ENCODE measurements at regions not wholly inside any gene's neighbourhood (a gene's known extent, or its start where the extent isn't known, plus 50 kb on each side); places are given as distances from the start of the nearest gene placed in this dataset.
"Not testable (repeated sequence)": the region's sequence is repeated elsewhere in the genome, so short reads cannot be mapped to it uniquely, and the experiment has no call there.

DNA sequence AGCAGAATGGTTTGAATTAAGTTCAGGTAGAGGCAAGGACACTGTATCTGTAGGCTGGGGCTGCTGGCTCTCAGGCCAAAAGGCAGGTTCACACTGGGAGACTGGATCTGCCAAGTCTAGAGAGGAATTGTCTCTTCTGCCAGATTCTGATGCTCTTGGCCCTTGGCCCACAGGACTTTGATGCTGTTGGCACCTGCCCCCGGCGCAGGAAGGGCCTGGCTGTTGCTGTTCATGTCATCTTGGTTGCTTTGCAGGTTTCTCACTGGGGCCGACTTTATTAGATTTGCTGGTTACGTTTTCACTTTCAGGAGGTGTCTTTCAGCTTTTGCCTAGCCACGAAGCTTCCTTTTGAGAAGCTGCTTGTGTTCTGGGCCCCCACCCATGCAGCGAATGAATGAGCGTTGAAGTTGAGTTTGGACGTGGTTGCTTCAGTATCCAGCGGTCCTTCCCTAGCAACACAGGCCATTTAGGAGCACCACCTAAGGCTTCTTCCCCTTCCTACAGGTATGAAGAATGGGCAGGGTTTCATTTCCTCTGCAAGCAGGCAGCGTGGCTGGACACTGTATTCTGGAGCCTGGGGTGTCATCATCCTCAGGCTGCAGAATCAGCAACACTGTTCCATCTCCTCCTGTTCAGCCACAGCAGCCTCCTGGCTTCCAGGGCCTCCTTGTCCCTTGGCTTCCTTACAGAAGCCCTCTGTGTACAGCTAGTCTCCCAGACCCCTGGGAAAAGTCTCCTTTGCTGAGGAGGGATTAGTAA is 65.6 kb upstream of the PRR23C start:
- intact Hi-C loops (cut with micrococcal nuclease; ENCODE audit: unreplicated experiment) (loop anchor here (5.0 kb wide), 1 partner anchor 92 kb away; no protein-coding TSS in a partner anchor), in situ Hi-C loops (cut with MboI) (no loop called here)
- TF ChIP-seq SPI1 (IDR thresholded peaks at IDR 0.05; ENCODE audit: borderline replicate concordance, insufficient read depth, low read depth, low read length) (peak; percentile 16; the same call in 1 of the 2 replicates), E2F8 (IDR thresholded peaks at IDR 0.05; ENCODE audit: low read depth, partially characterized antibody) (no peak)
- WGBS (ENCODE audit: insufficient coverage, insufficient replicate concordance, low lambda C conversion rate, missing lambda C conversion rate) = 24% methylated on average over 10 of the region's 10 CpGs
- FAIRE-seq (no peak), DNase-seq (ENCODE audit: low read depth, low spot score) (no peak), ATAC-seq (no peak; the same call in 2 of the 3 replicates)
- Histone ChIP-seq H2AFZ (ENCODE audit: control insufficient read depth, low read depth, low read length) (no peak overlapping the region), H3K4me1 (ENCODE audit: control insufficient read depth, insufficient read depth, low read length) (peaks cover 5% of the 10 kb centered on the region; the same call in 1 of the 2 replicates), H3K4me2 (ENCODE audit: control insufficient read depth, insufficient read depth) (peak overlapping the region; percentile 34; the same call in 1 of the 2 replicates), H3K9me3 (replicated peaks; ENCODE audit: control insufficient read depth, insufficient read depth, low read length) (no peaks in the 10 kb centered on the region), H3K9ac (ENCODE audit: control insufficient read depth, insufficient read depth, low read length) (no peak overlapping the region), H3K79me2 (ENCODE audit: control insufficient read depth, insufficient read depth, low read length) (no peaks in the 10 kb centered on the region), H4K20me1 (ENCODE audit: control insufficient read depth, insufficient read depth) (no peaks in the 10 kb centered on the region), H3K27ac (ENCODE audit: control insufficient read depth, insufficient read depth) (no peak overlapping the region), H3K36me3 (ENCODE audit: control insufficient read depth in 2 of 2, insufficient read depth in 2 of 2, low read length in 1 of 2) (no peaks in the 10 kb centered on the region), H3K27me3 (replicated peaks in 1 of 2; ENCODE audit: control insufficient read depth in 2 of 2, insufficient read depth in 2 of 2, low read length in 1 of 2) (no peaks in the 10 kb centered on the region), H3K4me3 (no peak overlapping the region)
- BruUV-seq (replicated peaks) = no TSS peak
- ChIA-PET SMC1A (ENCODE audit: uncharacterized antibody, unreplicated experiment) (interaction anchor here (1.3 kb wide), 1 partner anchor 28 kb away, joined by 3 read pairs; no protein-coding TSS in a partner anchor), CTCF (interaction anchor here (1.0 to 4.4 kb wide), 7 partner anchors 9 to 220 kb away, joined by 3 to 51 read pairs (median 10); no protein-coding TSS in a partner anchor), POLR2A (no interaction called here), RAD21 (ENCODE audit: unreplicated experiment) (interaction anchor here (2.0 kb wide), 1 partner anchor 93 kb away, joined by 9 read pairs; no protein-coding TSS in a partner anchor)

DNA sequence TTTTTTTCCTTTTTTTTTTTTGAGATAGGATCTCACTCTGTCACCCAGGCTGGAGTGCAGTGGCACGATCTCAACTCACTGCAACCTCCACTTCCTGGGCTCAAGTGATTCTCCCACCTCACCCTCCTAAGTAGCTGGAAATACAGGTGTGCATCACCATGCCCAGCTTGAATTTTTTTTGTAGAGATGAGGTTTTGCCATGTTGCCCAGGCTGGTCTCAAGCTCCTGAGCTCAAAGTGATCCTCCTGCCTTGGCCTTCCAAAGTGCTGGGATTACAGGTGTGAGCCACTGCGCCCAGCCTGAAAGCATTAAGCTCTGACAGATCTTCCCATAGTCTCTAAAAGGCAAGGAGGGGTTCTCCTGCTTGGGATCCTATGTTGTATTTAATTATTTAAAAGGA is 66.2 kb upstream of the PRR23C start:
- FAIRE-seq, POLR2A ChIA-PET: not testable (repeated sequence)

More for the DNA sequence above, 66.2 kb upstream of the PRR23C start:
- CTCF ChIA-PET = interaction anchor here (0.6 to 4.4 kb wide), 10 partner anchors 10 to 228 kb away, joined by 3 to 51 read pairs (median 8); no protein-coding TSS in a partner anchor
- SMC1A ChIA-PET (ENCODE audit: uncharacterized antibody, unreplicated experiment) = interaction anchor here (1.1 to 1.5 kb wide), 3 partner anchors 28 to 219 kb away, joined by 3 read pairs; no protein-coding TSS in a partner anchor
- in situ Hi-C loops (cut with MboI); H3K27ac ChIP-seq (ENCODE audit: control insufficient read depth, insufficient read depth); H2AFZ ChIP-seq (ENCODE audit: control insufficient read depth, low read depth, low read length); DNase-seq (ENCODE audit: low read depth, low spot score); H3K4me2 ChIP-seq (ENCODE audit: control insufficient read depth, insufficient read depth); H3K4me1 ChIP-seq (ENCODE audit: control insufficient read depth, insufficient read depth, low read length); ATAC-seq; H3K9me3 ChIP-seq (replicated peaks; ENCODE audit: control insufficient read depth, insufficient read depth, low read length); H3K36me3 ChIP-seq (ENCODE audit: control insufficient read depth in 2 of 2, insufficient read depth in 2 of 2, low read length in 1 of 2); H3K4me3 ChIP-seq; H3K9ac ChIP-seq (ENCODE audit: control insufficient read depth, insufficient read depth, low read length); H3K27me3 ChIP-seq (replicated peaks in 1 of 2; ENCODE audit: control insufficient read depth in 2 of 2, insufficient read depth in 2 of 2, low read length in 1 of 2); H4K20me1 ChIP-seq (ENCODE audit: control insufficient read depth, insufficient read depth); H3K79me2 ChIP-seq (ENCODE audit: control insufficient read depth, insufficient read depth, low read length); BruUV-seq (replicated peaks): not testable (repeated sequence)
- intact Hi-C loops (cut with micrococcal nuclease; ENCODE audit: unreplicated experiment) = loop anchor here (5.0 kb wide), 1 partner anchor 91 kb away; no protein-coding TSS in a partner anchor
- 50% methylated on average over 2 of the region's 2 CpGs for WGBS (ENCODE audit: insufficient coverage, insufficient replicate concordance, low lambda C conversion rate, missing lambda C conversion rate)
- RAD21 ChIA-PET (ENCODE audit: unreplicated experiment) = interaction anchor here (1.3 to 2.0 kb wide), 3 partner anchors 92 to 219 kb away, joined by 3 to 9 read pairs (median 8); no protein-coding TSS in a partner anchor

Data from GM12878 (cell line).